ENCODE measurements at regions not wholly inside any gene's neighbourhood (a gene's known extent, or its start where the extent isn't known, plus 50 kb on each side); places are given as distances from the start of the nearest gene placed in this dataset.

DNA sequence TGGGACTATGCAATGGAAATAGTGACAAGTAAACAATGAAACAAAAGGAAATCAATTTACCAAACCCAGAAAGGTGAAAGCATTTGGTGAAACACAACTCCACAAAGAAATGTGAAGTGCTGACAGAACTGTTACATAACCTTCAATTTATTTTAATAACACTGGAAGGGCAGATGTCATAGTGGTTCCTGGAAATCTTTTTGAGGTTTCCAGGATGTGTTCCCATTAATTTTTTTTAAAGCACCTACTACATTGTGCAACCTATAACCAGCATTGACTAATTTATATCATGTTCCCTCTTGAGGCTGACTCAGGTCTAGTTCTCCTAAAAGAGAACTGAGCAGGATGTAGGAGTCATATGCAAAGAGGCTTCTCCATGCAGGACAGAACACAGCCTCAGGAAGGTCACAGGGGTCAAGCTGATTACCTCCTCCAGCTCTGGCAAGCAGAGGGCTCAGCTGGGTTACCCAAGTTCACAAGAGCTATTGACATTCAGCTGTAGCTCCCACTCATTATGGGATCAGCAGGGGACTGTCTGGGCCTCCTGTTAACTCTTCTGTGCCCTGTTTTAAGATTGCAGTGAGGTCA is 157.1 kb upstream of the NRIP1 start:
- no peak for TF ChIP-seq POLR2AphosphoS5 (IDR thresholded peaks at IDR 0.05; ENCODE audit: low read depth, low read length)
- TF ChIP-seq POLR2A (IDR thresholded peaks at IDR 0.05; ENCODE audit: low read depth, low read length), result no peak
- no peak for TF ChIP-seq TAF1 (IDR thresholded peaks at IDR 0.05; ENCODE audit: borderline replicate concordance, low read depth, low read length)
- FAIRE-seq (no peak), DNase-seq (ENCODE audit: insufficient read length) (no peak)

GRCh38 chr21:15222707-15223106 is 157.9 kb upstream of the NRIP1 start:
- TF ChIP-seq POLR2AphosphoS5 (IDR thresholded peaks at IDR 0.05; ENCODE audit: low read depth, low read length), result no peak
- no peak for TF ChIP-seq TAF1 (IDR thresholded peaks at IDR 0.05; ENCODE audit: borderline replicate concordance, low read depth, low read length)
- TF ChIP-seq POLR2A (IDR thresholded peaks at IDR 0.05; ENCODE audit: low read depth, low read length), result no peak
- DNase-seq (ENCODE audit: insufficient read length), result no peak
- no peak for FAIRE-seq

GRCh38 chr21:15224346-15225086 is 159.7 kb upstream of the NRIP1 start:
- DNase-seq (ENCODE audit: insufficient read length), result no peak
- FAIRE-seq, result no peak
- TF ChIP-seq TAF1 (IDR thresholded peaks at IDR 0.05; ENCODE audit: borderline replicate concordance, low read depth, low read length) (no peak), POLR2A (IDR thresholded peaks at IDR 0.05; ENCODE audit: low read depth, low read length) (no peak), POLR2AphosphoS5 (IDR thresholded peaks at IDR 0.05; ENCODE audit: low read depth, low read length) (no peak)

- TF ChIP-seq TAF1 (IDR thresholded peaks at IDR 0.05; ENCODE audit: borderline replicate concordance, low read depth, low read length) (no peak), POLR2A (IDR thresholded peaks at IDR 0.05; ENCODE audit: low read depth, low read length) (no peak), POLR2AphosphoS5 (IDR thresholded peaks at IDR 0.05; ENCODE audit: low read depth, low read length) (no peak)
- DNase-seq (ENCODE audit: insufficient read length), result no peak
- FAIRE-seq, result no peak
Measured at GRCh38 chr21:15227919-15228318, 163.1 kb upstream of the NRIP1 start.

GRCh38 chr21:15229390-15229789 is 164.6 kb upstream of the NRIP1 start:
- FAIRE-seq, result no peak
- no peak for DNase-seq (ENCODE audit: insufficient read length)
- TF ChIP-seq POLR2AphosphoS5 (IDR thresholded peaks at IDR 0.05; ENCODE audit: low read depth, low read length) (no peak), POLR2A (IDR thresholded peaks at IDR 0.05; ENCODE audit: low read depth, low read length) (no peak), TAF1 (IDR thresholded peaks at IDR 0.05; ENCODE audit: borderline replicate concordance, low read depth, low read length) (no peak)

DNA sequence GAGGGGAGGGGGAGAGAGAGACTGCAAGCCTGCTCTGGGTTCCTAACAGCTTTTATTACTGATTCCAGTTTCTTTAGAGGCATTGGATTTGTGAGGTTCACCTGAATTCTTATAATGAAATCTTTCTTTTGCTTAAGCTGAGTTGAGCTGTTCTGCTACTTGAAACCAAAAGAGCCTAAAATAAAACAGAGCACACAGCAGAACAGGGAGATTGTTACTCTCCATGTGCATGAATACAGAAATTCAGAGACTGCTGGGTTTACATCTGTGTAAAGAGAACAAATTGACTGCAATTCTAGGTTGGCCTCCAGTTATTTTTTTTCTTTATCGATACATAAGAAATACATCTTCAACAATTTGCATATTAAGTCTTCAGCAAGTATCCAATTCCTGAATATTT is 168.8 kb upstream of the NRIP1 start:
- FAIRE-seq (no peak), DNase-seq (ENCODE audit: insufficient read length) (no peak)
- no peak for TF ChIP-seq POLR2A (IDR thresholded peaks at IDR 0.05; ENCODE audit: low read depth, low read length)
- TF ChIP-seq TAF1 (IDR thresholded peaks at IDR 0.05; ENCODE audit: borderline replicate concordance, low read depth, low read length), result no peak
- no peak for TF ChIP-seq POLR2AphosphoS5 (IDR thresholded peaks at IDR 0.05; ENCODE audit: low read depth, low read length)

DNA sequence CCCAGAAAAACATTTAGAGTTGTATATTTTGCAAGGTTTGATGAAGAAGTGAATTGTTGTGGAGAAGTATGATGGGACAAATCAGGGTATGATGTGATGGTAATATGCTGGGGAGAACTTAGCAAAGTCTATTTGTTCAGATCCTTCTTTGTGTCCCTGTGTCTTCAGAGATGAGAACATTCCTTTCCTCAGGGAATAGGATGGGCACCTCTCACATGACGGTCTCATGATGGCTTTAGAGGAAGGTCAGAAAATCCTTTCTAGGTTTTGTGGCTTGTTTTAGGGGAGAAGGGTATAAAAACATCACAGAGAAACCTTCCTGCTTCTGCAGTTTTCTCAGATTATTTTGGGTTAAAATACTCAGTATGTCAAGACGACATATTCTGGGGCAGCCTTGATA is 171.3 kb upstream of the NRIP1 start:
- FAIRE-seq, result no peak
- no peak for DNase-seq (ENCODE audit: insufficient read length)
- TF ChIP-seq POLR2AphosphoS5 (IDR thresholded peaks at IDR 0.05; ENCODE audit: low read depth, low read length) (no peak), POLR2A (IDR thresholded peaks at IDR 0.05; ENCODE audit: low read depth, low read length) (no peak), TAF1 (IDR thresholded peaks at IDR 0.05; ENCODE audit: borderline replicate concordance, low read depth, low read length) (no peak)

DNA sequence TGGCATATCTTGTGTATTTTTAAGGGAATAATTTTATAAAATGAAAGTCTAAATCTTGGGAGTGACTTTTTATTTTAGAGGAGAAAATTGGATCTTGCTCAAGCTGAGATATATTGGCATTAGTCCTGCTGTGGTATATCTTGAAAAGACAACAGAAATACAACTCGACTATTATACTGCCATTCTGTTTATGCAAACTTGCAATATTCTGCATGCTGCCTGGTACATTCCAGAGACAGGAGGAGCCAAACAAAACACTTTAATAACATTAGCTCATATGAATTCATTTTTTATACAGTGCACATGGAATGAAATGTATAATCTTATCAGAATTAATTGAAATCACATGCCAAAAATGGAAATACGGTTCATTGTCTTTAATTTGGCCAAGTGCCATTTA is 176.0 kb upstream of the NRIP1 start:
- no peak for FAIRE-seq
- TF ChIP-seq POLR2A (IDR thresholded peaks at IDR 0.05; ENCODE audit: low read depth, low read length), result no peak
- TF ChIP-seq POLR2AphosphoS5 (IDR thresholded peaks at IDR 0.05; ENCODE audit: low read depth, low read length), result no peak
- no peak for TF ChIP-seq TAF1 (IDR thresholded peaks at IDR 0.05; ENCODE audit: borderline replicate concordance, low read depth, low read length)
- DNase-seq (ENCODE audit: insufficient read length), result no peak

- no peak for DNase-seq (ENCODE audit: insufficient read length)
- TF ChIP-seq TAF1 (IDR thresholded peaks at IDR 0.05; ENCODE audit: borderline replicate concordance, low read depth, low read length) (no peak), POLR2A (IDR thresholded peaks at IDR 0.05; ENCODE audit: low read depth, low read length) (no peak), POLR2AphosphoS5 (IDR thresholded peaks at IDR 0.05; ENCODE audit: low read depth, low read length) (no peak)
- no peak for FAIRE-seq
Measured at GRCh38 chr21:15241997-15242736, 177.4 kb upstream of the NRIP1 start.

GRCh38 chr21:15242906-15243305 is 178.1 kb upstream of the NRIP1 start:
- FAIRE-seq, result no peak

DNA sequence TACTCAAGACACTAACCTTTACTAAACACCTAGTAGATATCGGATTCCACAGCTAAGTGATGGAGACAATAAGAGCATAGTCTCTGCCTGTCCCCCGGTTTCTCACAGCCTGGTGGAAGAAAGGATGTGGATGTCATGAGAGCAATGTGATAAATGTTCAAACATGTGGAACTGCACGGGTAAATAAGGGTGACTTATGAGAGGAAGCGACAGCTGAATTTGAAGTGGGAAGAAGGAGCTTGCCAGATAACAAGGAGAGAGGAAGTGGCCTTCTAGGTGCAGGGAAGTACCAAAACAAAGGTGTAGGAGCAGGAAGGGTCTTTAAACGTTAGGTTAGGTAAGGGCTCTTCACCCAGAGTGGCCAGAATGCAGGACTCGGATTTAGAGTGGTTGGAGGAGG is 178.6 kb upstream of the NRIP1 start:
- DNase-seq (ENCODE audit: insufficient read length), result no peak
- TF ChIP-seq POLR2A (IDR thresholded peaks at IDR 0.05; ENCODE audit: low read depth, low read length), result no peak
- TF ChIP-seq TAF1 (IDR thresholded peaks at IDR 0.05; ENCODE audit: borderline replicate concordance, low read depth, low read length), result no peak
- no peak for TF ChIP-seq POLR2AphosphoS5 (IDR thresholded peaks at IDR 0.05; ENCODE audit: low read depth, low read length)
- no peak for FAIRE-seq

More at GRCh38 chr21:15242906-15243305, 178.1 kb upstream of the NRIP1 start:
- TF ChIP-seq POLR2AphosphoS5 (IDR thresholded peaks at IDR 0.05; ENCODE audit: low read depth, low read length) (no peak), TAF1 (IDR thresholded peaks at IDR 0.05; ENCODE audit: borderline replicate concordance, low read depth, low read length) (no peak), POLR2A (IDR thresholded peaks at IDR 0.05; ENCODE audit: low read depth, low read length) (no peak)
- DNase-seq (ENCODE audit: insufficient read length), result no peak

Data from GM12892 (cell line).